Esophagus (tissue), 2 donors: ENCODE measurements at regions not wholly inside any gene's neighbourhood (a gene's known extent, or its start where the extent isn't known, plus 50 kb on each side); places are given as distances from the start of the nearest gene placed in this dataset.

Experiments
- H3K27ac ChIP-seq, 2 donors: one replicate each; pipeline ENCODE4 v1.5.1; 2013; ENCODE audit warnings: low read depth in 2 of 2, mild to moderate bottlenecking in 2 of 2, inconsistent platforms in 1 of 2, low read length in 1 of 2, moderate library complexity in 1 of 2
- H3K27me3 ChIP-seq, 2 donors: one replicate each; pipeline ENCODE4 v1.6.1; 2013; ENCODE audit warnings: low read length in 2 of 2, control low read depth in 1 of 2, mild to moderate bottlenecking in 1 of 2; ENCODE audit not compliant: insufficient read depth in 2 of 2, control insufficient read depth in 1 of 2
- H3K36me3 ChIP-seq, 2 donors: one replicate each; pipeline ENCODE4 v1.6.1; 2013; ENCODE audit warnings: low read length in 1 of 2; ENCODE audit not compliant: control insufficient read depth in 2 of 2, insufficient read depth in 2 of 2
- H3K4me1 ChIP-seq, 2 donors: one replicate each; pipeline ENCODE4 v1.6.1; 2013; ENCODE audit warnings: low read length in 1 of 2; ENCODE audit not compliant: control insufficient read depth in 2 of 2, insufficient read depth in 2 of 2
- H3K4me3 ChIP-seq, 2 donors: one replicate each; pipeline ENCODE4 v1.5.1; 2013; ENCODE audit warnings: low read length in 2 of 2, mild to moderate bottlenecking in 2 of 2, low read depth in 1 of 2, moderate library complexity in 1 of 2
- H3K9me3 ChIP-seq, 2 donors: one replicate each; pipeline ENCODE4 v1.6.1; 2013; ENCODE audit warnings: mild to moderate bottlenecking in 2 of 2, low read depth in 1 of 2, low read length in 1 of 2, moderate library complexity in 1 of 2; ENCODE audit not compliant: control insufficient read depth in 2 of 2, insufficient read depth in 1 of 2
- WGBS, 2 donors: extraction: QIAGEN DNeasy Blood & Tissue Kit; methylation state at CpG; one replicate each; pipeline ENCODE4 v1.1.7; 2013; 5-methylcytosine and 5-hydroxymethylcytosine counted together
- donor health status: healthy with polysubstance abuse.
- donor health status: Bipolar disorder and iron deficiency.

DNA sequence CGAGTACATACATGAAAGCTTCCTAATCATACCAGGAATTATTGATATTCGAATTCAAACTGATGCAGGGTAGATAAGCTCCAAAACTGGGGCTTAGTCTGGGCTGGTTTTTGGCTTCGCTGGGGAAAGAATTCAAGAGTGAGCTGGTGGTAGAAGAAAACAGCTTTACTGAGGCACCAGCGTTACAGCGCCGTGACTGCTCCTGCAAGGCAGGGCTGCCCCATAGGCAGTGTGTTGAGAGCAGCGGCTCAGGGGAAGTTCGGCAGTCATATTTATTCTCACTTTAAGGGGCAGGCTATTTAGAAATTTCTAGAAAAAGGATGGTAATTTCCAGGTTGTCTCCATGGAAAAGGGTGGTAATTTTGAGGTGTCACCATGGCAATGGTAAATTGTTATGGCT, 292.6 kb upstream of the TCF4 start:
- WGBS, 2 donors, result 88 to 96% methylated on average over 8 of the region's 8 CpGs
- Histone ChIP-seq H3K4me1 (no peaks in the 10 kb centered on the region), H3K27me3 (no peaks in the 10 kb centered on the region), H3K4me3 (no peak overlapping the region), H3K9me3 (no peaks in the 10 kb centered on the region), H3K36me3 (no peaks in the 10 kb centered on the region), H3K27ac (no peak overlapping the region)

DNA sequence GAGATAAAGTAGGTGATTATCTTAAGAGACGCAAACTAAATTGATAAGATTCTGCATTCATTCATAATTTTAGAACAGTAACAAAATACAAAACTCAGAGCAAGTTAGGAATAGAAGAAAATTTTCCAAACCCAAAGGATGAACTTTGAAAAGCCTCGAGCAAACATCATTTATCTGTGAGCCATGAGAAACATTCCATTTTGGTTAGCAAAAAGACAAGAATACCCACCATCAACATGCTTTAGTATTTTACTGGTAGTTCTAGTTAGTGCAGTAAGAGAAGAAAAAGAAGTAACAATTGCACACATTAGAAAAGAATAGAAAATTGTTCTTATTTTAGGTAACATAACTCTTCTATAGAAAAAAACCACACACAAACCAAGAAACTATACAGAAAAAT, 291.3 kb upstream of the TCF4 start:
- H3K36me3 ChIP-seq, result no peaks in the 10 kb centered on the region
- no peaks in the 10 kb centered on the region for H3K4me1 ChIP-seq
- 75 to 81% methylated on average over 2 of the region's 2 CpGs for WGBS, 2 donors

GRCh38 chr18:55878224-55878623, 290.2 kb upstream of the TCF4 start:
- Histone ChIP-seq H3K27me3 (no peaks in the 10 kb centered on the region), H3K36me3 (no peaks in the 10 kb centered on the region), H3K27ac (no peak overlapping the region), H3K4me3 (no peak overlapping the region), H3K4me1 (no peaks in the 10 kb centered on the region), H3K9me3 (no peaks in the 10 kb centered on the region)
- 75 to 76% methylated on average over 1 of the region's 1 CpG for WGBS, 2 donors

More for the DNA sequence above, 291.3 kb upstream of the TCF4 start:
- Histone ChIP-seq H3K4me3 (no peak overlapping the region), H3K9me3 (no peaks in the 10 kb centered on the region), H3K27me3 (no peaks in the 10 kb centered on the region), H3K27ac (no peak overlapping the region)

DNA sequence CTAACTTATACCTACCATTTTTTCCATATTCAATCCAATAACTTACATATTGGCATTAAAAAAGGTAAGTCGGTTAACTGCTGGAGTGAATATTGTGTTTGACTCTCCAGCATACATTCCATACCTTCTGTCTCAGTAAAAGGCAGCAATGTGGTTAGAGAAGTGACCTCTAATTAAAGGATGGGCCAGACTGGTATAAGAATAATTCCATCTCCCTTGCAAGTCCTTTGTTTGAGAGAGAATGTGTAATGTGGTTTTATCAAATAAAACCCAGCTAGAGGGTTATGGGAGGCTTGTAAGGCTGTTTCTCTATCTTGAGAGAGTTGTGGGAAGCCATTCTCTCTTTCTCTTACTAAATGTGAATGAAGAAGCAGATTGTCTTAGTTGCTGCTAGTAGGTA, 289.3 kb upstream of the TCF4 start:
- Histone ChIP-seq H3K4me1 (no peaks in the 10 kb centered on the region), H3K36me3 (no peaks in the 10 kb centered on the region), H3K4me3 (no peak overlapping the region), H3K9me3 (no peaks in the 10 kb centered on the region), H3K27me3 (no peaks in the 10 kb centered on the region), H3K27ac (no peak overlapping the region)
- 96 to 98% methylated on average over 1 of the region's 1 CpG for WGBS, 2 donors

DNA sequence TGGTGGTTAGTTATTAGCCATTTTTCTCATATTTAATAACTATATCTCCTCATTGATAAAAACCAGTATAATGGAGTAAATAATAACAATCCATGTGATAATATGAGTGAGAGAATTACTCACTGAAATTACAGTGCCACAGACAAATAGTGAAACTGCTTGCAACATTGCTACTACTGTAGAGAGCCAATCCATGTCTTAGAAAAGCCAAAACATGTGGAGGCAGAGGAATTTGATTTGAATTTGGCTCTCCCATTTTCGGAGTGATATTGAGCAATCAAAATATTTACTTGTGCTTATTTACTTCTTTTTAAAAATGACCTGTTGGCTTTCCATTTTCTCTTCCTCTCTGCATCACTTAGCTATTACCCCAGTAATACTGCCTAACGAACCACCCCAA, 288.3 kb upstream of the TCF4 start:
- H3K9me3 ChIP-seq, result no peaks in the 10 kb centered on the region
- no peaks in the 10 kb centered on the region for H3K27me3 ChIP-seq
- no peak overlapping the region for H3K4me3 ChIP-seq
- 78 to 83% methylated on average over 2 of the region's 2 CpGs for WGBS, 2 donors
- H3K27ac ChIP-seq, result no peak overlapping the region
- H3K36me3 ChIP-seq, result no peaks in the 10 kb centered on the region
- H3K4me1 ChIP-seq, result no peaks in the 10 kb centered on the region

GRCh38 chr18:55875371-55875901, 287.4 kb upstream of the TCF4 start:
- WGBS, 2 donors, result 46 to 60% methylated on average over 3 of the region's 3 CpGs
- Histone ChIP-seq H3K4me3 (no peak overlapping the region), H3K4me1 (no peaks in the 10 kb centered on the region), H3K27me3 (no peaks in the 10 kb centered on the region), H3K36me3 (no peaks in the 10 kb centered on the region), H3K9me3 (no peaks in the 10 kb centered on the region), H3K27ac (no peak overlapping the region)

- Histone ChIP-seq H3K27me3 (no peaks in the 10 kb centered on the region), H3K9me3 (no peaks in the 10 kb centered on the region), H3K4me3 (no peak overlapping the region), H3K36me3 (no peaks in the 10 kb centered on the region), H3K4me1 (no peaks in the 10 kb centered on the region), H3K27ac (no peak overlapping the region)
- WGBS, 2 donors, result 68% methylated on average over 7 of the region's 7 CpGs
Observed at GRCh38 chr18:55869556-55870501, 281.8 kb upstream of the TCF4 start.

DNA sequence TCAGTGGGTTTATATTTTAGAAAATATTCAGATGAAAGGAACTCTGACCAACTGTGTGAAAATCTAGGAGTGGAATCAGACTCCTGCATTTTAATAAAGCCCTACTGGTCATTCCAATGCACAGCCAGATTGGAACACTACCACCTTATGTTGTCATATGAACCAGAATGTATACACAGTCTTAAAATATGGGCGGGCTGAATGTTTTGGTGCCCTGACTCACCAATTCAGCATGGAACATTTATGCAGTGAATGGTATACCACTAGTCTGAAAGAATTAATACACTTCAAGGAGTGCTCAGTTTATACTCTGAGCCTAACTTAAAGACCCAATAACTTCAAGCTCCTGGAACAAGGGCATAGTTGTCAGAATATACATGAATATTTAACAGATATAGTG, 280.9 kb upstream of the TCF4 start:
- WGBS, 2 donors, result 88% methylated on average over 1 of the region's 1 CpG
- Histone ChIP-seq H3K27ac (no peak overlapping the region), H3K36me3 (no peaks in the 10 kb centered on the region), H3K9me3 (no peaks in the 10 kb centered on the region), H3K27me3 (no peaks in the 10 kb centered on the region), H3K4me3 (no peak overlapping the region), H3K4me1 (no peaks in the 10 kb centered on the region)

- no peaks in the 10 kb centered on the region for H3K4me1 ChIP-seq
- no peak overlapping the region for H3K4me3 ChIP-seq
- H3K27me3 ChIP-seq, result no peaks in the 10 kb centered on the region
- H3K36me3 ChIP-seq, result no peaks in the 10 kb centered on the region
- no peaks in the 10 kb centered on the region for H3K9me3 ChIP-seq
- no peak overlapping the region for H3K27ac ChIP-seq
- 90 to 91% methylated on average over 7 of the region's 7 CpGs for WGBS, 2 donors
Observed at GRCh38 chr18:55866886-55867285, 278.9 kb upstream of the TCF4 start.

DNA sequence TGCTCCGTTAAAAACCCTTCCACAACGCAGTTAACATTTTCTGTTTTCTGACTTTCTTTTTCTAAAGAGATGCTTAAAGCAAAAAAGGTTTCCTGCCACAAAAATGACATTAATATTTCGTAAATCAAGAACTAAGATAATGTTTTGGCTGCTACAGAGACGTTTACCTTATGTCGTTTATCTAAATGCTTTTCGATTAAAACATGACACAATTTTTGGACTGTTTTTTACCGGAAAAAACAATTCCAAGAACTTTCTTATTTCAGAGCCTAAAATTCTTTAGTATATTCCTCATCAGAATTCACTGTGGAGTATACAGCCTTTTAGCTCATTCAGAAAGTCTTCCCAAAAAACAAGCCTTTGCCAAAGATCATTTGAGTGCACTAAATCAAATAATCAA, 278.0 kb upstream of the TCF4 start:
- Histone ChIP-seq H3K27me3 (no peaks in the 10 kb centered on the region), H3K4me1 (no peaks in the 10 kb centered on the region), H3K36me3 (no peaks in the 10 kb centered on the region), H3K4me3 (no peak overlapping the region), H3K9me3 (no peaks in the 10 kb centered on the region), H3K27ac (no peak overlapping the region)
- 72 to 74% methylated on average over 7 of the region's 7 CpGs for WGBS, 2 donors
